Right kidney (tissue), 1 donor: ENCODE measurements at regions not wholly inside any gene's neighbourhood (a gene's known extent, or its start where the extent isn't known, plus 50 kb on each side); places are given as distances from the start of the nearest gene placed in this dataset.
"Not testable (repeated sequence)": the region's sequence is repeated elsewhere in the genome, so short reads cannot be mapped to it uniquely, and the experiment has no call there.

Experiments used
- DNase-seq: peaks from one replicate; pipeline ENCODE4 v3.0.0-alpha.2; 2016

DNA sequence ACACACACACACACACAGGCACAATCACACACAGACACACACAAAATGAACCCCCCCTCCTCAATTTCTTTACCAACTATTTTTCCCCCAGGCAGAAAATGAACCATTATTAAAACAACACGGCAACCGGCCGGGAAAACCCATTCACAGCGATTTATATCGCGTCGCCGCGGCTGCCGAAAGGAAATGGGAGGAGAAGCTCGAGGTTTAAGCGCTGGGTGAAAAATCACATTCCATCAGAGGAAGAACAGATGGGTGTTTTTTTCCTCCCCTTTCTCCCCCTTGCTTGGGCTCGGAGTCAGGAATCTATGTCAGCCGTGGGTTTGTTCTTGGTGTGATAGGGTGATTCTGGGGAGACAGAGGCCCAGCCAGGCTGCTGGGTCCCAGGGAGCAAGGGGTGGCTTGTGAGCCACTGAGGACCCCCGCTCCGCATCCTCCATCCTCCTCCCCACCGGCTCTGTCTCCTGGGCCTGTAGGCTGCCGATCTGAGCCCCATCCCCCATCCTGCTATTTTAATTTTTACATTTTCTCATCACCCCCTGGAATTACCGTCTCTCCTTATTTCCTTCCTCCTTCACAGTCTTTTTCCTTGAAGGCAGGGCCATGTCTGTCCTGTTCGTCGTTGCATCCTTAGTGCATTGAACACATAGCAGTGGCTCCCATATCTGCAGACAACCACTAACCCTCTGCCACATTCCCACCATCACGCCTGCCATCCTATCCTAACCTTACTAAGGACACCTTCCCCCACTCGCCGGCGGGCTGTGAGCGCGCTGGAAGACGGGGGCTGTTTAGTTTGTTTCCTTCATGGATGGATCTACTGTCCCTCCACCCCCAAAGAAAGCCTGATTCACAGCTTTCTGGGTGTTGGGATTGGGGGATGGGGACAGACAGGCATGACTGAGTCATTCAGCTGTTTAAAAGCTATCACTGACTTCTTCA lies 137.7 kb downstream of the CRLF3 start:
- DNase-seq, result peak; percentile 61

DNA sequence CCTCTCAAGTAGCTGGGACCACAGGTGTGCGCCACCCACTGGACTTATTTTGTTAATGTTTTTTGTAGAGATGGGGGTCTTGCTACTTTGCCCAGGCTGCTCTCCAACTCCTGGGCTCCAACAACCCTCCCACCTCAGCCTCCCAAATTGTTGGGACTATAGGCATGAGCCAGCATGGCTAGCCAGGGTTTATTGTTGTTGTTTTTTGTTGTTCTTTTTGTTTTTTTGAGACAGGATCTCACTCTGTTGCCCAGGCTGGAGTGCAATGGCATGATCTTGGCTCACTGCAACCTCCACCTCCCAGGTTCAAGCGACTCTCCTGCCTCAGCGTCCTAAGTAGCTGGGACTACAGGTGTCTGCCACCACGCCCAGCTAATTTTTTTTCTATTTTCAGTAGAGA lies 142.2 kb downstream of the CRLF3 start:
- DNase-seq, result not testable (repeated sequence)

DNA sequence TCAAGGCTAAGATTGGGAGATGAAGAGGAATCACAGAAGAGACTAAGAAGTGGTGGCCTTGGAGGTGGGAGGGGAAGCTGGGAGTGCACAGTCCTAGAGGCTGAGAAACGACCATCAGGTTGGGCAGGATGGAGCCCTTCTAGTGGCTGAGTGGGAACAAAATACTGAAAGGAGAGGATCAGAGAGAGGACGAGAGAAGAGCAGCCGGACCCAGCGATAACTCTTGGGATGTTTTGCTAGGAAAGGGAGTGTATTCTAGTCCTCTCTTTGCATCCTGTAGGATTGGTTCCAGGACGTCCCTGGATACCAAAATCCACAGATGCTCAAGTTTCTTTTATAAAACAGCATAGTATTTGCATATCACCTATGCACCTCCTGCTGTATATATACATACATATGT lies 143.8 kb downstream of the CRLF3 start:
- not testable (repeated sequence) for DNase-seq

DNA sequence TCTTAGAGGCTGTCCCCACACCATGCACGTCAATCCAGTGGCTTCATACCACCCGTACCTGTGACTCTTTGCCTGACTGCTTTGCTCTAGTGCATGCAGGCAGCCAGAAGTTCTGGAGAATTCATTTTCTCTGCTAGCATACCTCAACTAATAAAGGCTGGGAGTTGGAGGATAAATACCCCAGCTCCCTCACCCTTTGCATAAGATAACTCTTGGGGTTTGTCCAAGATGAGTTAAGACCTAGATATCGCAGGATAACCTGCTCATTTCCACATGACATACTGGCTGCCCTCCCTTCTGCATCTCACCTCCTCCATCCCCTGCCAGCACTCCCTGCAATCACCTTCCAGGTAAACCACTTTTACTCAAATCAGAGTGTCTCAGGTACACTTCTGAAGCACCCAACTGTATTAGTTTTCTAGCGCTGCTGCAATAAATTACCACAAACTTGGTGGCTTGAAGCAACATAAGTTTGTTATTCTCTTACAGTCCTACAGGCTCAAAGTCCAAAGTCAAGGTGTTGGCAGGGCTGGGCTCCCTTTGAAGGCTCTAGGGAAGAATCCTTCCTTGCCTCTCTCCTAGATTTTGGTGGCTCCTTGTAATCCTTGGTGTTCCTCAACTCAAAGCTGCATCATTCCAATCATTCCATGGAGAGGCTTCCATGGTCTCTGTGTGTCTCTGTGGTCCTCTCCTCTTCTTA lies 146.8 kb downstream of the CRLF3 start:
- DNase-seq, result no peak

DNA sequence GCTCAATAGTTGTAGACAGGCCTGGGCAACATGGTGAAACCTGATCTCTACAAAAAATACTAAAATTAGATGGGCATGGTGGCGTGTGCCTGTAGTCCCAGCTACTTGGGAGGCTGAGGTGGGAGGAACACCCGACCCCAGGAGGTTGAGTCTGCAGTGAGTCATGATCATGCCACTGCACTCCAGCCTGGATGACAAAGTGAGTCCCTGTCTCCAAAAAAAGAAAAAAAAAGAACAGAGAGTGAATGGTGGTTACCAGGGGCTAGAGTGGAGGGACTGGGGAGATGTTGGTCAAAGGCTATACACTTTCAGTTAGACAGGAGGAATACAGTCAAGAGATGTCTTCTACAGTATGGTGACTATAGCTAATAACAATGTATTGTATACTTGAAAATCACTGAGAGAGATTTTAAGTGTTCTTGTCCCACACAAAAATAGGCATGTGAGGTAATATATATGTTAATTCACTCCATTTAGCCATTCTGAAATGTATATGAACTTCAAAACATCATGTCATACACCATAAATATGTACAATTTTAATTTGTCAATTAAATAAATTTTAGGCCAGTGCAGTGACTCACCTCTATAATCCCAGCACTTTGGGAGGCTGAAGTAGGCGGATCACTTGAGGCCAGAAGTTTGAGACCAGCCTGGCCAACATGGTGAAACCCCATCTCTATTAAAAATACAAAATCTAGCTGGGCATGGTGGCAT lies 148.6 kb downstream of the CRLF3 start:
- DNase-seq, result not testable (repeated sequence)

DNA sequence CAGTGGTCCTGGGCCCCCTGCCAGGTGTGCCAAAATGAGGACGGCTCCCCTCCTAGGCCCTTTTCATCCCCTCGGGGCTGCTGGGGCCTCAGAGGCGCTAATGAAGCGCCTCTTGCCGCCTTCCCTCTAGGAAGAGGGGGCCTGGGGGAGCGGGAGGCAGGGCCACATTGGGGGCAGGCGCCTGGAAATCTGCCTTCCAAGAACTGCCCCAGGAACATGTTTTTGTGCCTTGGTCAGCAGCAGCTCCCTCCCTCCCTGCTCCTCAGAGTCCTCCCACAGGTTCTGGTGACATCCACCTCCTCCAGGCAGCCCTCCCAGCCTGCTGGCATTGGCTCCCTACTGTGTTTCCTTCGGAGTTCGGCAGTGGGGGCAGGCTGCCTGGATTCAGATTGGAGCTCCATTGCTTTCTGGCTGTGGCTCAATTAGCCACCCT lies 155.3 kb downstream of the CRLF3 start:
- DNase-seq, result not testable (repeated sequence)

DNA sequence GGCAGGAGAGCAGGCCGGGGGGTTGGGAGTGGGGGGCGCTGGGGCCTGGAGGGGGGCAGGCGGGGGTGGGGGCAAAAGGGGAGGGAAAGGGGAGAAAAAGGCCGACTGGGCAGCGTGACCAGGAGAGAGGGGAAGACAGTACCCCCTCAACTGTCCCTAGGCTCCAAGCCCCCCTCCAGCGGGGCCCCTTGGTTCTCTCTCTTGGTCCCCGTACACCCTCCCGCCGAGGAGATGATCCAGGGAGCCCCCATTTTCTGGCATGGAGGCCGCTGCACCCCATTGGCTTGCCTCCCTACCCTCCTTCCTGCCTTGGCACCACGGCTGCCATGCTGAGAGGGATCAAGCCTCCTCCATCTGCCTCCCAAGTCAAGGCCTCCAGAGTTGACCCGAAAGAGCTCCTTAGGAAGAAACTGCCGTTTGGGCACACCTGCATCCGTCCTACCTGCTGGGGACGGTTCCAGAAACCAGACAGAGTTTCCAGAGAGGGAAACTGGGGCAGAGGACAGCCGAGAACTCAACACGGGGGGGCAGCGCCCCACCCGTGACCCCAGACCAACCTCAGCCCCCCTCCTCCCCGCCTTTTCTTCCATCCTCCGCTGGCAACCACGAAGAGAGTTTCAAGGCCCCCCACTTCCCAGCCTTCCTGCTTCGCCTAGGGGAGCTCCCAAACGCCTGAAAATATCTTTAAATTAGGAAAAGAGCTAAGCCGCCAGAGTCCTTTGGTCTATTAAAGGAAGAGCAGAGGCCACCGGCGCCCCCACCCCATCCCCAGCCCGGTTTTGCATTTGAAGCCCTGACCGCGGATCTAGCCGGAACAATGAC lies 155.9 kb downstream of the CRLF3 start:
- DNase-seq, result not testable (repeated sequence)

DNA sequence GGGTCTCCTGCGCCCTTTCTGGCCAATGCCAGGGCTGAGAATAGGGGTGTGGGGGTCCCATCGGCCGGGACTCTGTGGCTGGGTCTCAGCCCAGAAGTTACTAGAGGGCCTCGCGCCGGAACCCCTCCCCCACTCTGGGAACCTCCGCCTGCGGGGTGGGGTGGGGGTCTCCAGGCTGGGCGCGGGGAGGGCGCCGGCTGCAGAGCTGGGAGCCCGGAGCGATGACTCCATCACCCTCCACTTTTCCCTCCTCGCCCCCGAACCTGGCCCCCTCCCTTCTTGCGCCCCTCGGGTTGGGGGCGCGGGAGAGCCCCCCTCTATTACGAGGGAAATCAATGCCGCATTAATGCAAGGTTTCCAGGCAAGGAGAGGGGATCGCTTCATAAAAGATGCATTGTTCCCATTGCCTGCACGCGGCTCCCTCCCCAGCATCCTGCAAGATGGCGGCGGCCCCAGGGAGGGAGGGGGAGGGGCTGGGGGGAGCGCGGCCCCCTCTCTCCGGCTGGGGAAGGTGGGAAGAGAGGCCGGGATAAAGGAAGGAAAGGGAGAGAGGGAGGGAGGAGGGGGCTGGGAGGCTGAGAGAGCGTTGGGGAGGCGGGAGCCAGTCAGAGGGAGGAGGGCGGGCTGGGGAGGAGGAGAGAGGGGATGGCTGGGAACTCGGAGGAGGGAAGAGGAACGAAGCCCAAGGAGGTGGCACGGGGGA lies 156.7 kb downstream of the CRLF3 start:
- peak; percentile 37 for DNase-seq

DNA sequence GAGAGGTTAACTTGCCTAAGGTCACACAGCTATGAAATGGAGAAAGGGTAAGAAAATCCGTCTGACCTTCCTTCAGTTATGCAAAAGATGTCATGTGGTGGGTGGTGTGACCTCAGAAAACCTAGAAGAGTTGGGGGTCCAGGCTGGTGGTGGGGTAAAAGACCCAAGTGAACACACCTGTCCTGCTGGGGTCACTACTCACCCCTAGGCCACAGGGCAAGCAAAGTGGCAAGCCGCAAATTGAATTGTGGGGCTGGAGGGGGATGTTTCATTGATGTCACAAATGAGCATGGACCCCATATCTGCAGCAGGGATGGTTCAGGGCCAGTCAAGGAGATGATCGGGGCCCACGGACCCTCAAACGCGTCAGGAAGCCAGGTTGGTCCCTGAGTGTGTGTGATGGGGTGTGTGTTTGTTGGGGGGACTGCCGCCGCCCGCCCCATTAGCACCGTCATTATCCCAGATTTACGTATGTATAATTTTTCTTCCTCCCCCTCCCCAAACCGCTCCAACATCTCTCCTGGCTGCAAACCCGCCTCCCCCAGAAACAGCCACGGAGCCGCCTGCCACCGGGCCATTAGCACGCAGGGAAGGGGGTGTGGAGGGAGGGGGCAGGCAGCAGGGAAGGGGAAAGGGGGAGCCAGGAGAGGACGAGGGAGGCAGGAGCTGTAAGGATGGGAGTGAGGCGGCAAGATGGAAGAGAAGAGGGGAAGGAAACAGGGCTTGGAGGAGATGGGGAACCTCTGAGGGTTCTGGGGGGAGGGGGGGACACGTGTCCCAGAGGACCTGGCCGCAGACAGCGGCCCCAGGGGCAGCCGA lies 157.4 kb downstream of the CRLF3 start:
- DNase-seq, result peak; percentile 41

DNA sequence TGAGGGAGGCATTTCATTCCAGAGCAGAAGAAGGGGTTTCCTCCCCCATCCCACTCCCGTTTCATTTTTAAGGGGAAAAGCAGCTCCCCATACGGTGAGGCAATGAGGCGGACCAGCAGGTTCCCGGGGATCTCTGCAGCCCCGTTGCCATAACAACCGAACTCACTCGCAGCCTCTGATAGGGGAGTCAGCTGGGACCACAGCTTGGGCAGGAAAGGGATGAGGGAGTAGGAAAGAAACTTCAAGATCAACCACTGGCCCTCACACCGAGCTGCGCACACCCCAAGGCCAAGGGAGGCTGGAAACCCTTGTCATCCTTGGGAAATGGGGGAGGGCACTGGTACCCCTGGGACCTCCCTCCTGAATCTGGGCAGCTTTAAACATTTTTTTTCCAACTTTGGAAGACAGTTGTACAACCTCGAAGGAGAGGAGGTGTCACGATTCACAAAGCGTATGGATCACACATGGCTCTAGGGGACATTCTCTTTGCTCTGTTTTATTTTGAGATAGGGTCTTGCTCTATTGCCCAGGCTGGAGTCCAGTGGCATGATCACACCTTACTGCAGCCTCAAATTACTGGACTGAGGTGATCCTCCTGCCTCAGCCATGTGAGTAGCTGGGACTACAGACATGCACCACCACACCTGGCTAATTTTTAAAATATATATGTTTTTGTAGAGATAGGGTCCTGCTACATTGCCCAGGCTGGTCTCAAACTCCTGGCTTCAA lies 160.6 kb downstream of the CRLF3 start:
- not testable (repeated sequence) for DNase-seq

DNA sequence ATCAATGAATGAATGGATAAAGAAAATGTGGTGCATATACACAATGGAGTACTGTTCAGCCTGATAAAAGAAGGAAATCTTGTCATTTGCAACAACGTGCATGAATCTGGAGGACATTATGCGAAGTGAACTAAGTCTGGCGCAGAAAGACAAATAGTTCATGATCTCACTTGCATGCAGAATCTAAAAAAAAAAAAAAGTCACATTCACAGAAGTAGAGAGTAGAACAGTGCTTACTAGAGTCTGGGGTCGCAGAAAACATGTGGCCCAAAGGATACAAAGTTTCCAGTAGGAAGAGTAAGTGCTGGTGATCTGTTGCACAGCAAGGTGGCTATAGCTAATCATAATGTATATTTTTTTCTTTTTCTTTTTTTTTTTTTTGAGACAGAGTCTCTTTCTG lies 167.3 kb downstream of the CRLF3 start:
- DNase-seq, result not testable (repeated sequence)

DNA sequence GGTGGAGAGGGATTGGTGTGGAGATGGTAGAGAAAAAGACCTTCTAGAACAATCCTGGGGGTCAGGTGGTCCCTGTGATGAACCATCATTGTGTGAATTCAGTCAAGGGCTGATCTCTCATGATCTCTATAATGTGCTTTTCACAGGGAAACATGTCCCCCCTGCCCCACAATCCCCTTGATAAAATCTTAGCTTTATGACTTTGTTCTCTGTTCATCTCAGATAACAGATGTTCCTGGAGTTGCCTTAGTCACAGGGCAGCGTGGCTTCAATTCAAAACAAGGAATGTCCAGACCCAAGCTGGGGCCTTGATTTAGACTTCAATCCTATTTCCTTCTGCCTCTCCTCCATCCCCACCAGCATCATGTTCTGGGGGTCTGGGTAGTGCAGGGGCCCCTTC lies 171.5 kb downstream of the CRLF3 start:
- not testable (repeated sequence) for DNase-seq

DNA sequence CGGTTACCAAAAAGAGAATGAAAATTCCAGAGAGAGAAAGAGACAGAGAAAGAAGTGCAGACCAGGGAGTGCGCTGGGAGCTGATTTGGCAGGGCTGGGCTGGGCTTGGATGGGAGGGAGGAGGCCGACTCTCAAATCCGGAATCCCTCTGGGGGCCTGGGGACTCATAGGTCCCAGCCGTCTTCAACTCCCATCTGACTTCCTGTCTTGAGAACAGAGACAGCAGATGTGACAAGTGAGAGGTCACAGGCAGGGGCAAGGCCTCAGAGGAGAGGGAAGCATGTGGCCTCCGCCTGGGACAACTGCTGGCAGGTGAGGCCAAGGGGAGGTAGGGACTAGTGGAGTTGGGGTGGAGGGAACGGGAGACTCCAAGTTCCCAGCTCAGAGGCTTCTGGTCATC lies 172.9 kb downstream of the GOSR1 start:
- not testable (repeated sequence) for DNase-seq

DNA sequence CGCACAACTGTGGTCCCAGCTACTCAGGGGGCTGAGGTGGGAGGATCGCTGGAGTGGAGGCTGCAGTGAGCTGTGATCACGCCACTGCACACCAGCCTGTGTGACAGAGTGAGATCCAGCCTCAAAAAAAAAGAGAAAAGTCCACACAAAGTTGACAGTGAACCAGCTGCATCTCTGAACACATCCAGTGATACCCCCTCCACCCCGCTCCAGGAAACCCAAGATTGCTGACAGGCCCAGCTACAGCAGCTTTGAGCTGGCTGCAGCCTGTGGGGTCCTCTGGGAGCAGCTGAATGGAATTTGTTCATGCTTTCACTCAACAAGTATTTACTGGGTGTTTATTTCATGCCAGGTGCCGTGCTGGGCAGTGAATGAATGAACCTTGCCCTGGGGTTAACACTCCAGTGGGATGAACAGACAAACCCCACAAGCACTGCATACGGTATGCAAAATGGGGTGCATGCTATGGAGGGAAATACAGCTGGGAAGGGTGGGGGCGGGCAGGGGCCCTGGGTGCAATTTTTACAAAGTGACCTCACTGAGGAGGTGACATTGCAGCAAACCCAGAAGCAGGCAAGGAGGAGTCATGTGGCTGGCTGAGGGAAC lies 170.9 kb downstream of the GOSR1 start:
- DNase-seq, result not testable (repeated sequence)

DNA sequence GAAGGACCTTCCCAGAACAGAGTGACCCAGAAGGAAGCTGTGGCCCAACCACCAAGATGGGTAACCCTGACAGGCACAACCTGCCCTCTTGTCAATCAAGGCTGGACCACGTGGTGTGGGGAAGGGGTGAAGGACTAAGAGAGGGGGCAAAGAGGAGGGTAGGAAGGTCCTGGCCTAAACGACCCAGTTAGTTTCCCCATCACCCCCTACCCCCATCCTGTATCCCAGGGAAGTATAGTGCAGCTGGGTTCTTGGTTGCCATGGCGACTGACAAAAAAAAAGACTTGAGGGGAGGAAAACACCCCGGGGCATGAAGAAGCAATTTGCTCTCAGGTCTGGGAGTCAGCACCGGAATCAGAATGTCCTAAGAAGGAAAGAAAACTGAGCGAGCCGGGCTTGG lies 168.7 kb downstream of the GOSR1 start:
- DNase-seq, result peak; percentile 10

DNA sequence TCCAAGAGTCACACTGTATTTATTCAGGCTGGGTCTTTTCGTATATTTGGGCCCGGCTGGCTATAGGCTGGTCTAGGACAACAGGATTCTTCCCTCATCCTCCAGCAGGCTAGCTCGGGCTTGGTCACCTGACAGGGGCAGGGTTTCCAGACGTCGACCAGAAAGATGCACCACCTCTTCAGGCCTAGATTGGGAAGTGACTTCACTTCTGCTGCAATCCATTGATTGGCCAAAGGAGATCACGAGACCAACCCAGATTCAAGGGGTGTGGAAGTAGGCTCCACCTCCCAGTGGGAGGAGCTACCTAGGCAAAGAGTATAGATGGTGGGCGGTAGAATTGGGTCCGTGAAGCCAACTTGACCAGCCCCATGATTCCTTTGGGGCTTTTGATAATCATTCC lies 167.5 kb downstream of the GOSR1 start:
- DNase-seq, result not testable (repeated sequence)

DNA sequence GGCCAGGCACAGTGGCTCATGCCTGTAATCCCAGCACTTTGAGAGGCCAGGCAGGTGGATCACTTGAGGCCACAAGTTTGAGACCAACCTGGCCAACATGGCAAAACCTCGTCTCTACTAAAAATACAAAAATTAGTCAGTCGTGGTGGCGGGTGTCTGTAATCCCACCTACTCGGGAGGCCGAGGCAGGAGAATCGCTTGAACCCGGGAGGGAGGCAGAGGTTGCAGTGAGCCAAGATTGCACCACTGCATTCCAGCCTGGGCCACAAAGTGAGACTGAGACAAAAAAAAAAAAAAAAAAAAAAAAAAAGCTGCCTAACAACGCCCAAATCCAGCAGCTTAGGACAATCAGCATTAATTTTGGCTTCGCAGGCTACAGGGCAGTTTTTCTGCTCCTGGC lies 167.1 kb downstream of the GOSR1 start:
- DNase-seq, result not testable (repeated sequence)

DNA sequence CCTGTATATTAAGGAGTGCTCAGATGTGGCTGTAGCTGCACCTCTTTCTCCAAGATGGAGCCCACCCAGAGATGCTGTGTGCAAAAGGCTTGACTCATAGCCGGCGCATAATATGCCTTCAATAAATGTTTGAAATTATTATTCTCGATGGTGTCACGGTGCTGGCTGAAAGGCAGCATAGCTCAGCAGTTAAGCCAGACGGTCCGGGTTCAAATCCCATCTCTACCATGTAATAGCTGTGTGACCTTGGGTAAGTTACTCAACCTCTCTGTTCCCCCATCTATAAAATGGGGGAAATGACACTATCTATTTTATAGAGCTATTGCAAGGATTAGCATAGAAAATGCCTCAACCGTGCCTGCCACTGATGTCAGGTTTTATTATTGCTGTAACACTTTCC lies 164.2 kb downstream of the GOSR1 start:
- DNase-seq, result not testable (repeated sequence)

DNA sequence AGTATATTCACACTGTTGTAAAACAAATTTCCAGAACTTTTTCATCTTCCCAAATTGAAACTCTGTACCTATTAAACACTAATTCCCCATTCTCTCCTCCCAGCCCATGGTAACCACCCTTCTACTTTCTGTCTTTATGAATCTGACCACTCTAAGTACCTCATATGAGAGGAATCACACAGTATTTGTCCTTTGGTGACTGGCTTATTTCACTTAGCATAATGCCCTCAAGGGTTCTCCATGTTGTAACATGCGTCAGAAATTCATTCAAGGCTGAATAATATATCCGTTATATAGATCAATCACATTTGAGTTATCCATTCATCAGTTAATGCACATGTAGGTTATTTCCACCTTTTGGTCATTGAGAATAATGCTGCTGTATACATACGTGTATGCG lies 162.2 kb downstream of the GOSR1 start:
- not testable (repeated sequence) for DNase-seq
